Endothelial cell of umbilical vein (primary cell): ENCODE measurements at regions not wholly inside any gene's neighbourhood (a gene's known extent, or its start where the extent isn't known, plus 50 kb on each side); places are given as distances from the start of the nearest gene placed in this dataset.

Source experiments
- BruUV-seq: library from RNA; stranded (reverse); fragments of 400-500 nt; replicated peaks from 2 replicates; lab custom pipeline; 2021; lab: Mats Ljungman, UMichigan
- CTCF ChIA-PET: fragments of 300-600, 350-600 bp; sonication (Branson Sonifier 250); formaldehyde crosslinking; loops from one replicate; lab custom pipeline; 2021; ENCODE audit warnings: antibody characterized with exemption, inconsistent platforms; lab: Charles Lee
- POLR2A ChIA-PET: fragments of 300-600, 350-600 bp; sonication (Branson Sonifier 250); formaldehyde crosslinking; loops from one replicate; lab custom pipeline; 2021; ENCODE audit warnings: antibody characterized with exemption, inconsistent platforms; lab: Charles Lee
- DNase-seq: peaks from one replicate; pipeline ENCODE4 v3.0.0-alpha.2; 2011; ENCODE audit warnings: low read depth, low spot score
- FAIRE-seq: peaks from 2 replicates; lab custom pipeline; 2011; peaks lifted over from hg19 to GRCh38; lab: Jason Lieb, UNC
- H2AFZ ChIP-seq: 2 replicates; pipeline ENCODE4 v1.6.0; 2012; ENCODE audit warnings: low read depth, low read length, control low read depth, inconsistent platforms
- H3K27ac ChIP-seq: 2 replicates; pipeline ENCODE4 v1.5.1; 2011; ENCODE audit warnings: low read depth, mild to moderate bottlenecking, control low read depth, low read length, moderate library complexity; ENCODE audit not compliant: insufficient read depth
- H3K27me3 ChIP-seq, 2 experiments: 2 replicates each; pipeline versions ENCODE4 v1.6.0 to v1.6.1; 2011; ENCODE audit warnings: low read length in 2 of 2, mixed read lengths in 1 of 2; ENCODE audit not compliant: control insufficient read depth in 2 of 2, insufficient read depth in 2 of 2
- H3K36me3 ChIP-seq, 2 experiments: 2 replicates in 1 of 2; 3 replicates in 1 of 2; pipeline ENCODE4 v1.5.1; 2011; ENCODE audit warnings: low read length in 2 of 2, mild to moderate bottlenecking in 1 of 2, moderate library complexity in 1 of 2; ENCODE audit not compliant: control insufficient read depth in 2 of 2, insufficient read depth in 2 of 2; ENCODE audit errors: extremely low read depth in 1 of 2
- H3K4me1 ChIP-seq: 3 replicates; pipeline ENCODE4 v1.5.1; 2011; ENCODE audit warnings: mild to moderate bottlenecking, low read length; ENCODE audit not compliant: control insufficient read depth, insufficient read depth; ENCODE audit errors: extremely low read depth
- H3K4me2 ChIP-seq: 2 replicates; pipeline ENCODE4 v1.6.1; 2011; ENCODE audit warnings: low read length, control low read depth, mixed read lengths; ENCODE audit not compliant: insufficient read depth
- H3K4me3 ChIP-seq, 3 experiments: fragments of 200-600 bp in 1 of 3; sonication (generic), shearing (Covaris generic) in 1 of 3; replicated peaks in 1 of 3; 2 replicates each; pipeline ENCODE4 v1.5.1; 2011 to 2016; ENCODE audit warnings: control low read depth in 3 of 3, low read length in 3 of 3, mild to moderate bottlenecking in 2 of 3, inconsistent platforms in 1 of 3, low read depth in 1 of 3, moderate library complexity in 1 of 3; ENCODE audit not compliant: insufficient read depth in 1 of 3
- H3K79me2 ChIP-seq: 2 replicates; pipeline ENCODE4 v1.6.0; 2012; ENCODE audit warnings: low read length, inconsistent platforms; ENCODE audit not compliant: control insufficient read depth, insufficient read depth
- H3K9ac ChIP-seq: replicated peaks from 2 replicates; pipeline ENCODE3; 2011; ENCODE audit warnings: low read length, control low read depth; ENCODE audit not compliant: insufficient read depth; ENCODE audit errors: extremely low read depth
- H3K9me1 ChIP-seq: replicated peaks from 3 replicates; pipeline ENCODE4 v1.6.0; 2011; ENCODE audit warnings: mild to moderate bottlenecking, low read length; ENCODE audit not compliant: control insufficient read depth, insufficient read depth; ENCODE audit errors: extremely low read depth
- H3K9me3 ChIP-seq: replicated peaks from 2 replicates; pipeline ENCODE4 v1.5.1; 2012; ENCODE audit warnings: low read length, inconsistent platforms; ENCODE audit not compliant: control insufficient read depth, insufficient read depth
- H4K20me1 ChIP-seq: replicated peaks from 2 replicates; pipeline ENCODE3; 2011; ENCODE audit warnings: mild to moderate bottlenecking, low read length; ENCODE audit not compliant: control insufficient read depth, insufficient read depth; ENCODE audit errors: extremely low read depth
- CTCF ChIP-seq, 2 donors: IDR thresholded peaks; 1 replicate in 1 of 2; 2 replicates in 1 of 2; pipeline ENCODE4 v1.5.1; 2011; ENCODE audit warnings: low read length in 2 of 2, mild to moderate bottlenecking in 2 of 2, moderate library complexity in 2 of 2, control low read depth in 1 of 2, inconsistent platforms in 1 of 2, low read depth in 1 of 2; ENCODE audit not compliant: insufficient read depth in 1 of 2; ENCODE audit errors: extremely low read depth in 1 of 2
- EZH2 ChIP-seq: IDR thresholded peaks from 2 replicates; pipeline ENCODE4 v1.6.1; 2012; ENCODE audit warnings: borderline replicate concordance, low read depth, mild to moderate bottlenecking, moderate library complexity, low read length, inconsistent platforms; ENCODE audit not compliant: severe bottlenecking
- FOS ChIP-seq: IDR thresholded peaks from 2 replicates; pipeline ENCODE4 v1.6.1; 2011; ENCODE audit warnings: mild to moderate bottlenecking, low read length, moderate library complexity, borderline replicate concordance; ENCODE audit not compliant: insufficient read depth
- GATA2 ChIP-seq: IDR thresholded peaks from 2 replicates; pipeline ENCODE4 v1.7.0; 2011; ENCODE audit warnings: low read depth, mild to moderate bottlenecking, moderate library complexity, mixed read lengths, low read length; ENCODE audit not compliant: insufficient read length, insufficient read depth
- JUN ChIP-seq: IDR thresholded peaks from 2 replicates; pipeline ENCODE4 v1.6.1; 2011; ENCODE audit warnings: borderline replicate concordance, low read depth; ENCODE audit not compliant: insufficient read length, insufficient read depth
- MYC ChIP-seq: IDR thresholded peaks from one replicate; pipeline ENCODE4 v1.6.1; 2011; ENCODE audit warnings: mild to moderate bottlenecking, low read depth, low read length
- POLR2A ChIP-seq: IDR thresholded peaks from 2 replicates; pipeline ENCODE4 v1.6.1; 2012; ENCODE audit warnings: low read depth, mild to moderate bottlenecking, control low read depth, low read length
- POLR2AphosphoS5 ChIP-seq: IDR thresholded peaks from 2 replicates; pipeline ENCODE4 v1.6.1; 2012; ENCODE audit warnings: low read depth, mild to moderate bottlenecking, control low read depth, low read length, moderate library complexity; ENCODE audit not compliant: insufficient read depth
- dilution Hi-C: fragments of 300-500 bp; cut with MboI; formaldehyde crosslinking; loops from one replicate; pipeline ENCODE4 v1.15.0; 2019; ENCODE audit warnings: low sequenced_read_pairs; ENCODE audit not compliant: extremely low pct_ligation_motif_present
- intact Hi-C: fragments of 100-400 bp; cut with micrococcal nuclease; formaldehyde crosslinking; loops from one replicate; pipeline ENCODE4 v1.10.0; 2022
- TF ChIP-seq, protein P1 (sequence below): IDR thresholded peaks from 2 replicates; pipeline ENCODE4 v1.6.1; 2011; ENCODE audit not compliant: insufficient read depth, insufficient read length

- ChIA-PET POLR2A (interaction anchor here (1.2 kb wide), 1 partner anchor 55 kb away, joined by 3 read pairs; no protein-coding TSS in a partner anchor), CTCF (interaction anchor here (0.6 to 3.5 kb wide), 9 partner anchors 18 to 216 kb away, joined by 3 to 34 read pairs (median 4); no protein-coding TSS in a partner anchor)
- Histone ChIP-seq H3K9me1 (no peaks in the 10 kb centered on the region), H3K4me1 (peaks cover 5% of the 10 kb centered on the region), H3K36me3 (no peaks in the 10 kb centered on the region), H3K9me3 (no peaks in the 10 kb centered on the region), H3K27ac (no peak overlapping the region), H3K27me3 (no peaks in the 10 kb centered on the region), H3K79me2 (no peaks in the 10 kb centered on the region), H3K4me2 (no peak overlapping the region), H3K9ac (no peak overlapping the region), H2AFZ (no peak overlapping the region), H4K20me1 (peaks cover 2% of the 10 kb centered on the region), H3K4me3 (no peak overlapping the region)
- dilution Hi-C loops = no loop called here
- no peak for TF ChIP-seq MYC
- TF ChIP-seq GATA2 = no peak
- TF ChIP-seq, protein P1, sequence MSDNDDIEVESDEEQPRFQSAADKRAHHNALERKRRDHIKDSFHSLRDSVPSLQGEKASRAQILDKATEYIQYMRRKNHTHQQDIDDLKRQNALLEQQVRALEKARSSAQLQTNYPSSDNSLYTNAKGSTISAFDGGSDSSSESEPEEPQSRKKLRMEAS = no peak
- no peak for TF ChIP-seq POLR2A
- TF ChIP-seq EZH2 = no peak
- TF ChIP-seq POLR2AphosphoS5 = no peak
- TF ChIP-seq CTCF (IDR thresholded peaks at IDR 0.05; ENCODE audit: extremely low read depth in 1 of 2, insufficient read depth in 1 of 2, low read depth in 1 of 2, low read length in 2 of 2) = no peak
- TF ChIP-seq JUN = no peak
- TF ChIP-seq FOS = no peak
- FAIRE-seq (peak; percentile 75), DNase-seq (peak; percentile 36)
- BruUV-seq = no TSS peak
- intact Hi-C loops = loop anchor here (2.0 kb wide), 1 partner anchor 205 kb away; no protein-coding TSS in a partner anchor
These were observed 116.6 kb downstream of the SLC25A47 start for GRCh38 chr14:100439781-100440180.
